Mesothelial cell of epicardium (in vitro differentiated cells): ENCODE measurements at regions not wholly inside any gene's neighbourhood (a gene's known extent, or its start where the extent isn't known, plus 50 kb on each side); places are given as distances from the start of the nearest gene placed in this dataset.
A peak's percentile ranks its signal among the peaks of the same experiment; 100 is the strongest.

ENCODE experiments used
- DNase-seq, 2 experiments: peaks; one replicate each; pipeline ENCODE4 v3.0.0; 2021; ENCODE audit warnings: low spot score in 2 of 2; ENCODE audit not compliant: unreplicated experiment in 2 of 2
- H3K27ac Mint-ChIP-seq: 2 replicates; pipeline ENCODE4 v1.8.0; 2021; ENCODE audit warnings: mixed read lengths
- H3K27me3 Mint-ChIP-seq: 2 replicates; pipeline ENCODE4 v1.8.0; 2021; ENCODE audit warnings: low read depth, mixed read lengths
- H3K36me3 Mint-ChIP-seq: 2 replicates; pipeline ENCODE4 v1.8.0; 2021; ENCODE audit warnings: mixed read lengths
- H3K4me1 Mint-ChIP-seq: 2 replicates; pipeline ENCODE4 v1.8.0; 2021; ENCODE audit warnings: mixed read lengths
- H3K4me3 Mint-ChIP-seq: 2 replicates; pipeline ENCODE4 v1.8.0; 2021; ENCODE audit warnings: mild to moderate bottlenecking, moderate library complexity, mixed read lengths
- H3K9me3 Mint-ChIP-seq: 2 replicates; pipeline ENCODE4 v1.8.0; 2021; ENCODE audit warnings: mixed read lengths
- CTCF ChIP-seq: fragments of 200-600 bp; sonication (generic); IDR thresholded peaks from one replicate; pipeline ENCODE4 v1.5.0; 2021; ENCODE audit warnings: antibody characterized with exemption; ENCODE audit not compliant: unreplicated experiment

- H3K4me1 Mint-ChIP-seq: peaks cover 3% of the 10 kb centered on the region
- no peak overlapping the region for H3K4me3 Mint-ChIP-seq
- no peak for DNase-seq
- TF ChIP-seq CTCF: no peak
- no peaks in the 10 kb centered on the region for H3K27me3 Mint-ChIP-seq
- no peak overlapping the region for H3K27ac Mint-ChIP-seq
- peaks cover 11% of the 10 kb centered on the region for H3K9me3 Mint-ChIP-seq
- H3K36me3 Mint-ChIP-seq: no peaks in the 10 kb centered on the region
Observed at GRCh38 chr13:34217343-34218025, 399.5 kb downstream of the RFC3 start.

- peaks cover 12% of the 10 kb centered on the region for H3K9me3 Mint-ChIP-seq
- H3K4me3 Mint-ChIP-seq: no peak overlapping the region
- no peak for TF ChIP-seq CTCF
- H3K4me1 Mint-ChIP-seq: peaks cover 15% of the 10 kb centered on the region
- DNase-seq: no peak
- H3K27me3 Mint-ChIP-seq: no peaks in the 10 kb centered on the region
- H3K36me3 Mint-ChIP-seq: no peaks in the 10 kb centered on the region
- H3K27ac Mint-ChIP-seq: no peak overlapping the region
Observed at GRCh38 chr13:34223984-34224383, 406.0 kb downstream of the RFC3 start.

GRCh38 chr13:34224877-34225276 lies 406.9 kb downstream of the RFC3 start:
- peaks cover 12% of the 10 kb centered on the region for H3K9me3 Mint-ChIP-seq
- no peak for TF ChIP-seq CTCF
- H3K4me1 Mint-ChIP-seq: peaks cover 15% of the 10 kb centered on the region
- peak overlapping the region; percentile 88 for H3K27ac Mint-ChIP-seq
- peak overlapping the region; percentile 57 for H3K4me3 Mint-ChIP-seq
- no peaks in the 10 kb centered on the region for H3K27me3 Mint-ChIP-seq
- H3K36me3 Mint-ChIP-seq: no peaks in the 10 kb centered on the region
- peak in 1 of 2 experiments; percentile 40 for DNase-seq

GRCh38 chr13:34230271-34230670 lies 412.3 kb downstream of the RFC3 start:
- H3K4me3 Mint-ChIP-seq: no peak overlapping the region
- H3K27me3 Mint-ChIP-seq: no peaks in the 10 kb centered on the region
- H3K27ac Mint-ChIP-seq: no peak overlapping the region
- H3K9me3 Mint-ChIP-seq: peaks cover 40% of the 10 kb centered on the region
- peaks cover 4% of the 10 kb centered on the region for H3K4me1 Mint-ChIP-seq
- DNase-seq: no peak
- no peaks in the 10 kb centered on the region for H3K36me3 Mint-ChIP-seq
- no peak for TF ChIP-seq CTCF

- H3K27ac Mint-ChIP-seq: no peak overlapping the region
- no peak for DNase-seq
- no peaks in the 10 kb centered on the region for H3K27me3 Mint-ChIP-seq
- H3K4me1 Mint-ChIP-seq: no peaks in the 10 kb centered on the region
- H3K4me3 Mint-ChIP-seq: no peak overlapping the region
- no peak for TF ChIP-seq CTCF
- H3K36me3 Mint-ChIP-seq: peaks cover 4% of the 10 kb centered on the region
- peaks cover 21% of the 10 kb centered on the region for H3K9me3 Mint-ChIP-seq
Observed at GRCh38 chr13:34241332-34241731, 423.4 kb downstream of the RFC3 start.
